CMK (cell line): ENCODE measurements at regions not wholly inside any gene's neighbourhood (a gene's known extent, or its start where the extent isn't known, plus 50 kb on each side); places are given as distances from the start of the nearest gene placed in this dataset.
"Not testable (repeated sequence)": the region's sequence is repeated elsewhere in the genome, so short reads cannot be mapped to it uniquely, and the experiment has no call there.

Experiments
- DNase-seq: peaks from one replicate; pipeline ENCODE4 v3.0.0-alpha.2; 2010; ENCODE audit warnings: low read depth

GRCh38 chr3:164375995-164376394, 702.3 kb downstream of the SI start:
- no peak for DNase-seq

- no peak for DNase-seq
Measured at GRCh38 chr3:164375538-164375937, 702.8 kb downstream of the SI start.

GRCh38 chr3:164371681-164372080, 706.6 kb downstream of the SI start:
- peak; percentile 1 for DNase-seq

GRCh38 chr3:164370970-164371369, 707.3 kb downstream of the SI start:
- DNase-seq = no peak

GRCh38 chr3:164365242-164365641, 713.1 kb downstream of the SI start:
- DNase-seq = no peak

- no peak for DNase-seq
Measured at GRCh38 chr3:164364111-164364510, 714.2 kb downstream of the SI start.

- DNase-seq = no peak
Measured at GRCh38 chr3:164360738-164361406, 717.4 kb downstream of the SI start.

- DNase-seq = no peak
Measured at GRCh38 chr3:164360078-164360578, 718.2 kb downstream of the SI start.

GRCh38 chr3:164352991-164353390, 725.3 kb downstream of the SI start:
- no peak for DNase-seq

GRCh38 chr3:164351131-164351530, 727.2 kb downstream of the SI start:
- DNase-seq = no peak

GRCh38 chr3:164342206-164342605, 736.1 kb downstream of the SI start:
- DNase-seq = not testable (repeated sequence)

- DNase-seq = no peak
Measured at GRCh38 chr3:164341086-164341485, 737.2 kb downstream of the SI start.

- DNase-seq = no peak
Measured at GRCh38 chr3:164340273-164340672, 738.0 kb downstream of the SI start.

GRCh38 chr3:164332831-164333802, 745.2 kb downstream of the SI start:
- DNase-seq = no peak

GRCh38 chr3:164326714-164327113, 751.6 kb downstream of the SI start:
- no peak for DNase-seq

- DNase-seq = no peak
Measured at GRCh38 chr3:164320962-164321361, 757.3 kb downstream of the SI start.

GRCh38 chr3:164306042-164306441, 772.3 kb downstream of the SI start:
- DNase-seq = no peak

- DNase-seq = no peak
Measured at GRCh38 chr3:164303894-164304293, 774.4 kb downstream of the SI start.

- DNase-seq = no peak
Measured at GRCh38 chr3:164302622-164303021, 775.7 kb downstream of the SI start.

- DNase-seq = not testable (repeated sequence)
Measured at GRCh38 chr3:164291486-164291885, 786.8 kb downstream of the SI start.

GRCh38 chr3:164278550-164278949, 799.7 kb downstream of the SI start:
- no peak for DNase-seq

GRCh38 chr3:164267053-164267452, 811.2 kb downstream of the SI start:
- DNase-seq = no peak

GRCh38 chr3:164250923-164251322, 827.4 kb downstream of the SI start:
- no peak for DNase-seq
